AG04449 (cell line): ENCODE measurements at regions not wholly inside any gene's neighbourhood (a gene's known extent, or its start where the extent isn't known, plus 50 kb on each side); places are given as distances from the start of the nearest gene placed in this dataset.

Experiments used
- CTCF ChIA-PET: fragments of 350-600 bp; formaldehyde crosslinking; extraction: SDS; loops from one replicate; lab custom pipeline; 2021; ENCODE audit warnings: antibody characterized with exemption; lab: Yijun Ruan, JAX
- POLR2A ChIA-PET: fragments of 400-600, 350-600 bp; formaldehyde crosslinking; extraction: SDS; loops from one replicate; lab custom pipeline; 2020; ENCODE audit warnings: antibody characterized with exemption, inconsistent platforms; lab: Yijun Ruan, JAX
- DNase-seq: peaks from one replicate; pipeline ENCODE4 v3.0.0-alpha.2; 2010; ENCODE audit warnings: low read depth, low spot score
- H3K4me3 ChIP-seq: 2 replicates; pipeline ENCODE4 v1.5.1; 2011; ENCODE audit warnings: low read depth, mild to moderate bottlenecking, control low read depth, low read length
- CTCF ChIP-seq: IDR thresholded peaks from one replicate; pipeline ENCODE4 v1.5.1; 2011; ENCODE audit warnings: mild to moderate bottlenecking, moderate library complexity, low read length, control low read depth, inconsistent platforms; ENCODE audit not compliant: insufficient read depth; ENCODE audit errors: missing control alignments

- no peak overlapping the region for H3K4me3 ChIP-seq
- CTCF ChIA-PET = no interaction called here
- no peak for TF ChIP-seq CTCF
- DNase-seq = no peak
- POLR2A ChIA-PET = no interaction called here
Measured at GRCh38 chr16:11429123-11429522, 83.9 kb downstream of the RMI2 start.

GRCh38 chr16:11429823-11430222 is 84.6 kb downstream of the RMI2 start:
- no peak for DNase-seq
- POLR2A ChIA-PET = no interaction called here

GRCh38 chr16:11430601-11431317 is 85.5 kb downstream of the RMI2 start:
- ChIA-PET POLR2A (no interaction called here), CTCF (interaction anchor here (0.6 to 0.8 kb wide), 2 partner anchors 24 to 28 kb away, joined by 4 read pairs; no protein-coding TSS in a partner anchor)
- H3K4me3 ChIP-seq = no peak overlapping the region
- no peak for TF ChIP-seq CTCF
- no peak for DNase-seq

More at GRCh38 chr16:11429823-11430222, 84.6 kb downstream of the RMI2 start:
- H3K4me3 ChIP-seq = no peak overlapping the region
- no peak for TF ChIP-seq CTCF
- CTCF ChIA-PET = interaction anchor here (0.8 kb wide), 1 partner anchor 23 kb away, joined by 4 read pairs; no protein-coding TSS in a partner anchor

- ChIA-PET CTCF (interaction anchor here (1.1 to 1.2 kb wide), 2 partner anchors 27 to 210 kb away, joined by 3 read pairs; no protein-coding TSS in a partner anchor), POLR2A (no interaction called here)
- H3K4me3 ChIP-seq = no peak overlapping the region
- DNase-seq = no peak
- TF ChIP-seq CTCF = no peak
Measured at GRCh38 chr16:11431915-11432465, 86.7 kb downstream of the RMI2 start.

- ChIA-PET CTCF (interaction anchor here (1.1 to 1.2 kb wide), 2 partner anchors 28 to 209 kb away, joined by 3 read pairs; no protein-coding TSS in a partner anchor), POLR2A (no interaction called here)
- TF ChIP-seq CTCF = no peak
- H3K4me3 ChIP-seq = no peak overlapping the region
- no peak for DNase-seq
Measured at GRCh38 chr16:11432856-11433395, 87.7 kb downstream of the RMI2 start.

GRCh38 chr16:11435576-11435975 is 90.3 kb downstream of the RMI2 start:
- H3K4me3 ChIP-seq = no peak overlapping the region
- CTCF ChIA-PET = interaction anchor here (1.4 kb wide), 1 partner anchor 28 kb away, joined by 4 read pairs; no protein-coding TSS in a partner anchor
- TF ChIP-seq CTCF = no peak
- no peak for DNase-seq
- POLR2A ChIA-PET = no interaction called here
